ENCODE measurements at regions not wholly inside any gene's neighbourhood (a gene's known extent, or its start where the extent isn't known, plus 50 kb on each side); places are given as distances from the start of the nearest gene placed in this dataset.

GRCh38 chr3:18238332-18238731, 186.8 kb downstream of the SATB1 start:
- no TSS peak for BruUV-seq (replicated peaks)
- POLR2A ChIA-PET: no interaction called here
- no peak overlapping the region for H3K4me3 ChIP-seq (ENCODE audit: low read depth, low read length, poor library complexity, severe bottlenecking)
- peaks cover 3% of the 10 kb centered on the region; the same call in 1 of the 2 replicates for H3K9me2 ChIP-seq (ENCODE audit: insufficient read depth, low read length)
- H3K9me3 ChIP-seq (ENCODE audit: low read length): no peaks in the 10 kb centered on the region
- H3K27ac ChIP-seq (ENCODE audit: low read depth, low read length, poor library complexity, severe bottlenecking): no peak overlapping the region
- no peaks in the 10 kb centered on the region for H3K36me3 ChIP-seq (ENCODE audit: insufficient read depth, low read length)
- H3K79me2 ChIP-seq (ENCODE audit: insufficient read depth, low read depth, low read length): no peaks in the 10 kb centered on the region
- no peak overlapping the region for H3K4me2 ChIP-seq (ENCODE audit: low read length)
- peak overlapping the region; percentile 5; the same call in 1 of the 2 replicates for H2AFZ ChIP-seq (ENCODE audit: low read length)
- H4K20me1 ChIP-seq (ENCODE audit: insufficient read depth, low read length): no peaks in the 10 kb centered on the region
- CTCF ChIA-PET (ENCODE audit: unreplicated experiment): no interaction called here
- TF ChIP-seq EZH2phosphoT487 (IDR thresholded peaks at IDR 0.05; ENCODE audit: borderline replicate concordance, low read depth, low read length): no peak
- no peak for TF ChIP-seq CTCF (conservative IDR thresholded peaks at IDR 0.05; ENCODE audit: low read length)
- no peak for DNase-seq (ENCODE audit: low spot score)
- intact Hi-C loops (cut with micrococcal nuclease; ENCODE audit: unreplicated experiment): no loop called here
- H3K4me1 ChIP-seq (ENCODE audit: insufficient read depth, low read length, poor library complexity, severe bottlenecking): no peaks in the 10 kb centered on the region

GRCh38 chr3:18237251-18238005, 187.7 kb downstream of the SATB1 start:
- H3K4me1 ChIP-seq (ENCODE audit: insufficient read depth, low read length, poor library complexity, severe bottlenecking): no peaks in the 10 kb centered on the region
- no peak for TF ChIP-seq EZH2phosphoT487 (IDR thresholded peaks at IDR 0.05; ENCODE audit: borderline replicate concordance, low read depth, low read length)
- no peak for TF ChIP-seq CTCF (conservative IDR thresholded peaks at IDR 0.05; ENCODE audit: low read length)
- ChIA-PET CTCF (ENCODE audit: unreplicated experiment) (no interaction called here), POLR2A (interaction anchor here (0.7 to 0.8 kb wide), 2 partner anchors 11 to 48 kb away, joined by 3 read pairs; no protein-coding TSS in a partner anchor)
- peaks cover 3% of the 10 kb centered on the region; the same call in 1 of the 2 replicates for H3K9me2 ChIP-seq (ENCODE audit: insufficient read depth, low read length)
- intact Hi-C loops (cut with micrococcal nuclease; ENCODE audit: unreplicated experiment): no loop called here
- no peaks in the 10 kb centered on the region for H3K79me2 ChIP-seq (ENCODE audit: insufficient read depth, low read depth, low read length)
- H2AFZ ChIP-seq (ENCODE audit: low read length): peak overlapping the region; percentile 57; the same call in 1 of the 2 replicates
- H3K9me3 ChIP-seq (ENCODE audit: low read length): no peaks in the 10 kb centered on the region
- H3K4me2 ChIP-seq (ENCODE audit: low read length): no peak overlapping the region
- no peak overlapping the region for H3K27ac ChIP-seq (ENCODE audit: low read depth, low read length, poor library complexity, severe bottlenecking)
- no peaks in the 10 kb centered on the region for H4K20me1 ChIP-seq (ENCODE audit: insufficient read depth, low read length)
- no peak for DNase-seq (ENCODE audit: low spot score)
- BruUV-seq (replicated peaks): no TSS peak
- H3K4me3 ChIP-seq (ENCODE audit: low read depth, low read length, poor library complexity, severe bottlenecking): no peak overlapping the region
- no peaks in the 10 kb centered on the region for H3K36me3 ChIP-seq (ENCODE audit: insufficient read depth, low read length)

GRCh38 chr3:18236726-18237125, 188.4 kb downstream of the SATB1 start:
- H3K9me3 ChIP-seq (ENCODE audit: low read length): no peaks in the 10 kb centered on the region
- intact Hi-C loops (cut with micrococcal nuclease; ENCODE audit: unreplicated experiment): no loop called here
- CTCF ChIA-PET (ENCODE audit: unreplicated experiment): no interaction called here
- H3K27ac ChIP-seq (ENCODE audit: low read depth, low read length, poor library complexity, severe bottlenecking): no peak overlapping the region
- 0 out of 2 replicates have a peak overlapping the region, but pooled peaks have one; percentile 22 for H2AFZ ChIP-seq (ENCODE audit: low read length)
- POLR2A ChIA-PET: interaction anchor here (0.7 to 0.8 kb wide), 2 partner anchors 12 to 49 kb away, joined by 3 read pairs; no protein-coding TSS in a partner anchor
- no peak overlapping the region for H3K4me3 ChIP-seq (ENCODE audit: low read depth, low read length, poor library complexity, severe bottlenecking)
- H3K79me2 ChIP-seq (ENCODE audit: insufficient read depth, low read depth, low read length): no peaks in the 10 kb centered on the region
- TF ChIP-seq EZH2phosphoT487 (IDR thresholded peaks at IDR 0.05; ENCODE audit: borderline replicate concordance, low read depth, low read length) (no peak), CTCF (conservative IDR thresholded peaks at IDR 0.05; ENCODE audit: low read length) (no peak)
- no peaks in the 10 kb centered on the region for H4K20me1 ChIP-seq (ENCODE audit: insufficient read depth, low read length)
- BruUV-seq (replicated peaks): no TSS peak
- no peaks in the 10 kb centered on the region for H3K4me1 ChIP-seq (ENCODE audit: insufficient read depth, low read length, poor library complexity, severe bottlenecking)
- no peaks in the 10 kb centered on the region for H3K36me3 ChIP-seq (ENCODE audit: insufficient read depth, low read length)
- no peak overlapping the region for H3K4me2 ChIP-seq (ENCODE audit: low read length)
- no peak for DNase-seq (ENCODE audit: low spot score)
- H3K9me2 ChIP-seq (ENCODE audit: insufficient read depth, low read length): peaks cover 3% of the 10 kb centered on the region; the same call in 1 of the 2 replicates
